Sigmoid colon (tissue), 6 donors: ENCODE measurements at regions not wholly inside any gene's neighbourhood (a gene's known extent, or its start where the extent isn't known, plus 50 kb on each side); places are given as distances from the start of the nearest gene placed in this dataset.
"Not testable (repeated sequence)": the region's sequence is repeated elsewhere in the genome, so short reads cannot be mapped to it uniquely, and the experiment has no call there.

Experiments used
- DNase-seq: peaks from one replicate; pipeline ENCODE4 v3.0.0-alpha.2; 2019
- H3K27ac ChIP-seq, 4 donors: fragments of 200-600 bp; sonication (generic); one replicate each; pipeline ENCODE4 v1.5.1; 2016 to 2019; ENCODE audit warnings: mild to moderate bottlenecking in 1 of 4
- H3K27me3 ChIP-seq, 3 donors: fragments of 200-600 bp; sonication (generic); one replicate each; pipeline ENCODE4 v1.5.1; 2019; ENCODE audit warnings: mild to moderate bottlenecking in 1 of 3
- H3K36me3 ChIP-seq, 4 donors: fragments of 200-600 bp; sonication (generic); one replicate each; pipeline ENCODE4 v1.5.1; 2016 to 2019
- H3K4me1 ChIP-seq, 4 donors: fragments of 200-600 bp; sonication (generic); one replicate each; pipeline ENCODE4 v1.5.1; 2017 to 2019
- H3K4me3 ChIP-seq, 4 donors: fragments of 200-600 bp; sonication (generic); one replicate each; pipeline ENCODE4 v1.5.1; 2017 to 2019; ENCODE audit warnings: mild to moderate bottlenecking in 2 of 4, moderate library complexity in 1 of 4
- H3K9me3 ChIP-seq, 4 donors: fragments of 200-600 bp in 3 of 4; sonication (generic) in 3 of 4; one replicate each; pipeline versions ENCODE4 v1.5.1 to v1.6.1; 2013 to 2019
- CTCF ChIP-seq, 4 experiments: fragments of 450-650 bp in 3 of 4; fragments of 200-600 bp in 1 of 4; IDR thresholded peaks; one replicate each; pipeline ENCODE4 v1.5.1; 2016 to 2019; ENCODE audit warnings: antibody characterized with exemption in 4 of 4, mild to moderate bottlenecking in 3 of 4, moderate library complexity in 2 of 4
- EP300 ChIP-seq, 4 donors: sonication (generic); formaldehyde crosslinking; IDR thresholded peaks; one replicate each; pipeline ENCODE4 v1.6.1; 2017; ENCODE audit warnings: antibody characterized with exemption in 4 of 4
- POLR2A ChIP-seq, 2 donors: fragments of 450-650 bp; IDR thresholded peaks; one replicate each; pipeline ENCODE4 v1.6.1; 2016; ENCODE audit warnings: antibody characterized with exemption in 2 of 2, mild to moderate bottlenecking in 2 of 2, moderate library complexity in 2 of 2
- POLR2AphosphoS5 ChIP-seq, 4 donors: sonication (generic); formaldehyde crosslinking; IDR thresholded peaks; one replicate each; pipeline ENCODE4 v1.6.1; 2017; ENCODE audit warnings: antibody characterized with exemption in 4 of 4
- WGBS, 2 donors: extraction: QIAGEN DNeasy Blood & Tissue Kit; methylation state at CpG; one replicate each; pipeline ENCODE4 v1.1.7; 2013; 5-methylcytosine and 5-hydroxymethylcytosine counted together
- intact Hi-C: fragments of 100-400 bp; cut with DNase I; formaldehyde crosslinking; loops from one replicate; pipeline ENCODE4 v1.15.1; 2023
- donor health status: healthy with polysubstance abuse.
- donor health status: healthy.

DNA sequence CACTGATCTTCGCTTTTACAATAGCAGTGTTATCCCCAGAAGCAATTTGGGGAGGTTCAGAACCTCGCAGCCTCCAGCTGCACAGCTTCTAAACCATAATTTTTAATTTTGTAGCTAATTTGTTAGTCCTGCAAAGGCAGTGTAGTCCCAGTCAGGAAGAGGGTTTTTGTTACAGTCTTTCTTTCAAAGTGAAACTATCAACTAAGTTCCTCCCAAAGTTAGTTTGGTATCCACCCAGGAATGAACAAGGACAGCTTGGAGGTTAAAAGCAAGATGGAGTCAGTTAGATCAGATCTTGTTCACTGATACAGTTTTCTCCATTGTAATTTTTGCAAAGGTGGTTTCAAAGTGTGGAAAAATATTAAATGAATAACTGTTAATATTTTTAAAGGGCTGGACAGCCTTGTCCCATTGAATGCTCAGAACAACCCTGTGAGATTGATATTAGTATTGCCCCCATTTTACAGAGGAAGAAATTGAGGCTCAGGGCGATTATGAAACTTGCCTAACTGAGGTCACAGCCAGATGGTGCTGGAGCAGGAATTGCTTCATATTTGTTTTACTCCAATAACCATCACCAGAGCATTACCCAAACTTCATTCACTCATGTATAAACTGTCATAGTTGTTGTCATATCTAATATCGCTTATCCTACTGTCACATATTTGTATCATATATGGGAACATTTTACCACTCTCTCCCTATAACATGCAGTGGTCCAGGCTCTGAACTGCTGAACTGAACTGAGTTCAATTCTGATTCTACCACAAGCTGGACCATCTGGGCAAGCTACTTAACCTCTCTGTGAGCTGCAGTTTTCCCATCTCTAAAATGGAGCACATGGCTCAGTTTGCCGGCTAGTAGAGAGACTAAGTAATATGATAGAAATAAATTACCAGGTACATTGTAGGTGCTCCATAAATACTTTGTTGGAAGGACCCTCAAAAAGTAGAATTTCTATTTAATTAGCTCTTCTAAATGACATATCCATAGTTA is 213.8 kb downstream of the BCAS1 start:
- TF ChIP-seq POLR2AphosphoS5 (IDR thresholded peaks at IDR 0.05) (no peak), EP300 (IDR thresholded peaks at IDR 0.05) (no peak), CTCF (IDR thresholded peaks at IDR 0.05) (no peak), POLR2A (IDR thresholded peaks at IDR 0.05) (no peak)
- intact Hi-C loops = no loop called here
- Histone ChIP-seq H3K4me1 (peaks cover 0 to 7% (median 3%) of the 10 kb centered on the region in 4 donors), H3K36me3 (no peaks in the 10 kb centered on the region), H3K27me3 (no peaks in the 10 kb centered on the region), H3K27ac (no peak overlapping the region), H3K4me3 (no peak overlapping the region), H3K9me3 (no peaks in the 10 kb centered on the region)
- DNase-seq = no peak
- WGBS, 2 donors = 91 to 95% methylated on average over 5 of the region's 5 CpGs

DNA sequence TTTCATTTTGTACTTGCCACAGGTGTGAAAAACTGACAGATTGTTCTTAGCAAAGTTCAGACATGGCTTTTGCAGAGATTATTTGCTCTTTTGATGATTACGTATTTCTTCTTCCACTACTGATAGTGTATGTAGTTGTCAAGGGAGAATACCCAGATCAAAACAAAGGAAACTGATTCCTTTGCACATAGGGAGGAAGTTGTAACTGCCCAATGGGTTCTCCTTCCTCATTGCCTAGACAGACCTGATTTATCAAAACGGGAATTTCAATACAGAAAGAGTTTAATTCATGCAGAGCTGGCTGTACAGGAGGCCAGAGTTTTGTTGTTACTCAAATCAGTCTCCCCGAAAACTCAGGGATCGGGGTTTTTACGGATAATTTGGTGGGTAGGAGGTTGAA is 214.7 kb downstream of the BCAS1 start:
- WGBS, 2 donors = 70 to 74% methylated on average over 5 of the region's 5 CpGs
- no peak overlapping the region for H3K4me3 ChIP-seq
- no peak for DNase-seq
- H3K4me1 ChIP-seq = peaks cover 0 to 7% (median 3%) of the 10 kb centered on the region in 4 donors
- no peaks in the 10 kb centered on the region for H3K9me3 ChIP-seq
- intact Hi-C loops = no loop called here
- H3K27me3 ChIP-seq = no peaks in the 10 kb centered on the region
- H3K27ac ChIP-seq = no peak overlapping the region
- H3K36me3 ChIP-seq = no peaks in the 10 kb centered on the region
- TF ChIP-seq CTCF (IDR thresholded peaks at IDR 0.05) (no peak), EP300 (IDR thresholded peaks at IDR 0.05) (no peak)

GRCh38 chr20:53854609-53854926 is 215.8 kb downstream of the BCAS1 start:
- WGBS, 2 donors = 96 to 98% methylated on average over 6 to 7 of the region's 10 CpGs
- H3K4me1 ChIP-seq, H3K27me3 ChIP-seq, H3K9me3 ChIP-seq, H3K27ac ChIP-seq, H3K4me3 ChIP-seq, DNase-seq, H3K36me3 ChIP-seq, intact Hi-C loops: not testable (repeated sequence)

GRCh38 chr20:53853111-53853713 is 217.2 kb downstream of the BCAS1 start:
- peaks cover 0 to 6% (median 2%) of the 10 kb centered on the region in 4 donors for H3K4me1 ChIP-seq
- H3K36me3 ChIP-seq = no peaks in the 10 kb centered on the region
- intact Hi-C loops = no loop called here
- H3K27me3 ChIP-seq = no peaks in the 10 kb centered on the region
- WGBS, 2 donors = 85 to 88% methylated on average over 4 of the region's 4 CpGs
- DNase-seq = no peak
- H3K4me3 ChIP-seq = no peak overlapping the region
- no peaks in the 10 kb centered on the region for H3K9me3 ChIP-seq
- no peak overlapping the region for H3K27ac ChIP-seq
- TF ChIP-seq POLR2A (IDR thresholded peaks at IDR 0.05) (no peak), CTCF (IDR thresholded peaks at IDR 0.05) (no peak), EP300 (IDR thresholded peaks at IDR 0.05) (no peak), POLR2AphosphoS5 (IDR thresholded peaks at IDR 0.05) (no peak)

DNA sequence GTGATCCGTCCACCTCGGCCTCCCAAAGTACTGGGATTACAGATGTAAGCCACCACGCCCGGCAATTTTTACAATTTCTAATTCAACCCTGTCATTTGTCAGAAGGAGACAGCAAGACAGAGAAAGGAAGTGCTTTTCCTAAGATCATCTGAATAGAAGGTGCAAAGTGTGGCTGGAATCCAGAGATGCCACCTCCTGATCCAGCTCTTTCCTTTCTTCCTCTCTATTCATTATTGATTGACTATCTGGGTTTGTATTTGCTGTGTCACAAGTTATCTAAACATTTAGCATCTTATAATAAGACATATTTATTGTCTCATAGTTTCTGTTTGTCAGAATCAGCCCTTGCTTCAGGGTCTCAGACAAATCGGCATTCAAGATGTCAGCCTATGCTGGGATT is 217.7 kb downstream of the BCAS1 start:
- 94 to 96% methylated on average over 5 of the region's 5 CpGs for WGBS, 2 donors
- TF ChIP-seq EP300 (IDR thresholded peaks at IDR 0.05) (no peak), POLR2AphosphoS5 (IDR thresholded peaks at IDR 0.05) (no peak), CTCF (IDR thresholded peaks at IDR 0.05) (no peak), POLR2A (IDR thresholded peaks at IDR 0.05) (no peak)
- Histone ChIP-seq H3K27ac (no peak overlapping the region), H3K4me3 (no peak overlapping the region), H3K36me3 (no peaks in the 10 kb centered on the region), H3K9me3 (no peaks in the 10 kb centered on the region), H3K4me1 (peaks cover 0 to under 1% (median under 1%) of the 10 kb centered on the region in 4 donors), H3K27me3 (no peaks in the 10 kb centered on the region)
- intact Hi-C loops = no loop called here
- no peak for DNase-seq
